CD14-positive monocyte (primary cell): ENCODE measurements at regions not wholly inside any gene's neighbourhood (a gene's known extent, or its start where the extent isn't known, plus 50 kb on each side); places are given as distances from the start of the nearest gene placed in this dataset.
"Not testable (repeated sequence)": the region's sequence is repeated elsewhere in the genome, so short reads cannot be mapped to it uniquely, and the experiment has no call there.

Experiments
- DNase-seq, 3 donors: peaks; one replicate each; pipeline ENCODE4 v3.0.0-alpha.2; 2011 to 2022
- H2AFZ ChIP-seq: 2 replicates; pipeline ENCODE4 v1.6.0; 2012; ENCODE audit warnings: mild to moderate bottlenecking, low read depth, low read length, inconsistent platforms; ENCODE audit not compliant: insufficient read depth, poor library complexity, severe bottlenecking
- H3K27ac ChIP-seq, 2 donors: 1 replicate in 1 of 2; 2 replicates in 1 of 2; pipeline ENCODE4 v1.5.1; 2012 to 2013; ENCODE audit warnings: low read length in 2 of 2, control low read depth in 1 of 2, inconsistent platforms in 1 of 2, low read depth in 1 of 2, mild to moderate bottlenecking in 1 of 2
- H3K27me3 ChIP-seq, 2 donors: one replicate each; pipeline versions ENCODE4 v1.6.0 to v1.6.1; 2011 to 2013; ENCODE audit warnings: low read length in 2 of 2; ENCODE audit not compliant: control insufficient read depth in 2 of 2, insufficient read depth in 2 of 2
- H3K36me3 ChIP-seq, 2 donors: replicated peaks in 1 of 2; 1 replicate in 1 of 2; 2 replicates in 1 of 2; pipeline versions ENCODE4 v1.5.1 to v1.6.1; 2012 to 2013; ENCODE audit warnings: low read length in 2 of 2, control low read depth in 1 of 2, inconsistent platforms in 1 of 2, mild to moderate bottlenecking in 1 of 2; ENCODE audit not compliant: insufficient read depth in 2 of 2, control insufficient read depth in 1 of 2
- H3K4me1 ChIP-seq, 2 donors: 1 replicate in 1 of 2; 2 replicates in 1 of 2; pipeline versions ENCODE4 v1.5.1 to v1.6.1; 2012 to 2013; ENCODE audit warnings: low read length in 2 of 2, control low read depth in 1 of 2, inconsistent platforms in 1 of 2, mild to moderate bottlenecking in 1 of 2, moderate library complexity in 1 of 2; ENCODE audit not compliant: insufficient read depth in 2 of 2, control insufficient read depth in 1 of 2
- H3K4me2 ChIP-seq: replicated peaks from 2 replicates; pipeline ENCODE3; 2012; ENCODE audit warnings: low read length, moderate library complexity, mild to moderate bottlenecking; ENCODE audit not compliant: poor library complexity, severe bottlenecking; ENCODE audit errors: extremely low read depth
- H3K4me3 ChIP-seq, 3 experiments: fragments of 200-600 bp in 1 of 3; sonication (generic) in 1 of 3; replicated peaks in 1 of 3; 1 replicate in 2 of 3; 2 replicates in 1 of 3; pipeline ENCODE4 v1.5.1; 2011 to 2013; ENCODE audit warnings: low read length in 3 of 3, mild to moderate bottlenecking in 3 of 3, control low read depth in 2 of 3, low read depth in 2 of 3, inconsistent platforms in 1 of 3, moderate library complexity in 1 of 3
- H3K79me2 ChIP-seq: 2 replicates; pipeline ENCODE4 v1.6.0; 2012; ENCODE audit warnings: mild to moderate bottlenecking, control low read depth, inconsistent platforms, low read length, moderate library complexity; ENCODE audit not compliant: insufficient read depth
- H3K9ac ChIP-seq: 2 replicates; pipeline ENCODE4 v1.6.0; 2017; ENCODE audit warnings: low read length, mild to moderate bottlenecking; ENCODE audit not compliant: insufficient read depth, poor library complexity, severe bottlenecking
- H3K9me3 ChIP-seq, 2 donors: replicated peaks in 1 of 2; 1 replicate in 1 of 2; 2 replicates in 1 of 2; pipeline versions ENCODE4 v1.5.1 to v1.6.1; 2012 to 2013; ENCODE audit warnings: low read length in 2 of 2, control low read depth in 1 of 2; ENCODE audit not compliant: control insufficient read depth in 1 of 2, insufficient read depth in 1 of 2
- H4K20me1 ChIP-seq: 2 replicates; pipeline ENCODE4 v1.6.0; 2012; ENCODE audit warnings: mild to moderate bottlenecking, low read length, control low read depth, moderate library complexity; ENCODE audit not compliant: insufficient read depth
- H3K27ac Mint-ChIP-seq, 7 donors: one replicate each; pipeline ENCODE4 v1.8.0; 2020; ENCODE audit warnings: mild to moderate bottlenecking in 7 of 7, mixed read lengths in 7 of 7, moderate library complexity in 6 of 7, inconsistent platforms in 2 of 7
- H3K27me3 Mint-ChIP-seq, 3 donors: one replicate each; pipeline ENCODE4 v1.8.0; 2021 to 2022; ENCODE audit warnings: low read depth in 3 of 3, mild to moderate bottlenecking in 3 of 3, mixed read lengths in 3 of 3, moderate library complexity in 3 of 3, inconsistent platforms in 1 of 3
- H3K36me3 Mint-ChIP-seq, 2 donors: one replicate each; pipeline ENCODE4 v1.8.0; 2020; ENCODE audit warnings: mixed read lengths in 2 of 2, inconsistent platforms in 1 of 2, mild to moderate bottlenecking in 1 of 2
- H3K4me1 Mint-ChIP-seq: one replicate; pipeline ENCODE4 v1.8.0; 2020; ENCODE audit warnings: mild to moderate bottlenecking, mixed read lengths
- H3K4me3 Mint-ChIP-seq, 2 donors: one replicate each; pipeline ENCODE4 v1.8.0; 2020; ENCODE audit warnings: mild to moderate bottlenecking in 2 of 2, mixed read lengths in 2 of 2, moderate library complexity in 1 of 2
- H3K9me3 Mint-ChIP-seq, 7 donors: one replicate each; pipeline ENCODE4 v1.8.0; 2020 to 2022; ENCODE audit warnings: mixed read lengths in 7 of 7, mild to moderate bottlenecking in 6 of 7, moderate library complexity in 6 of 7, inconsistent platforms in 2 of 7
- WGBS: methylation state at CpG from one replicate; pipeline ENCODE4 v1.1.5; 2013; ENCODE audit warnings: missing lambda C conversion rate; ENCODE audit not compliant: insufficient coverage; 5-methylcytosine and 5-hydroxymethylcytosine counted together
- intact Hi-C, 2 donors: fragments of 100-400 bp; cut with micrococcal nuclease; formaldehyde crosslinking; loops; one replicate each; pipeline versions ENCODE4 v1.15.0 to v1.15.1; 2023
- TF ChIP-seq, protein P1 (sequence below): fragments of 200-600 bp; IDR thresholded peaks from one replicate; pipeline ENCODE4 v1.8.0; 2022; ENCODE audit warnings: antibody characterized with exemption, mild to moderate bottlenecking

DNA sequence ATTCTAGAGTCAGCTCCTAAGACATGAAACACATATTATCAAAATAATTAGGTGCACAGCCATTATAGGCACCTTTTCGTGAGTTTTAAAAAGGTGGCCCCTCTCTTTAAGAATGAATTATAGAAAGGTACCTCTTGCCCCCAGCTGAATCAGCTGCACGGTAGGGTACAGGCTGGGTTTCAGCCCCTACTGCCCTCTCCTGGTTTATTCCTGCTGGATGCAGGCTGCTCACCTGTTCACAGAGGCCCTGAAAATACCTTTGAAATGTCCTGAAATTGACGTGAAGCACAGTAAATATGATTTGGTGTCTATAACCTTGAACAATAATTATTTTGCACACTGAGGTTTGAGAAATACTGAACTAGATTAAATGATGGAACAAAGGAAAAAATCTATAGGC lies 504.8 kb upstream of the SGCD start:
- H3K9me3 ChIP-seq = no peaks in the 10 kb centered on the region
- DNase-seq = no peak
- H3K27me3 Mint-ChIP-seq = peaks cover 0 to 2% (median 0%) of the 10 kb centered on the region in 3 donors
- H3K27ac ChIP-seq = no peak overlapping the region
- no peak overlapping the region for H3K4me3 Mint-ChIP-seq
- no peaks in the 10 kb centered on the region for H3K36me3 ChIP-seq
- H3K4me1 Mint-ChIP-seq = no peaks in the 10 kb centered on the region
- H3K27me3 ChIP-seq = no peaks in the 10 kb centered on the region
- no peak overlapping the region for H3K9ac ChIP-seq
- H3K27ac Mint-ChIP-seq = no peak overlapping the region
- TF ChIP-seq, protein P1, sequence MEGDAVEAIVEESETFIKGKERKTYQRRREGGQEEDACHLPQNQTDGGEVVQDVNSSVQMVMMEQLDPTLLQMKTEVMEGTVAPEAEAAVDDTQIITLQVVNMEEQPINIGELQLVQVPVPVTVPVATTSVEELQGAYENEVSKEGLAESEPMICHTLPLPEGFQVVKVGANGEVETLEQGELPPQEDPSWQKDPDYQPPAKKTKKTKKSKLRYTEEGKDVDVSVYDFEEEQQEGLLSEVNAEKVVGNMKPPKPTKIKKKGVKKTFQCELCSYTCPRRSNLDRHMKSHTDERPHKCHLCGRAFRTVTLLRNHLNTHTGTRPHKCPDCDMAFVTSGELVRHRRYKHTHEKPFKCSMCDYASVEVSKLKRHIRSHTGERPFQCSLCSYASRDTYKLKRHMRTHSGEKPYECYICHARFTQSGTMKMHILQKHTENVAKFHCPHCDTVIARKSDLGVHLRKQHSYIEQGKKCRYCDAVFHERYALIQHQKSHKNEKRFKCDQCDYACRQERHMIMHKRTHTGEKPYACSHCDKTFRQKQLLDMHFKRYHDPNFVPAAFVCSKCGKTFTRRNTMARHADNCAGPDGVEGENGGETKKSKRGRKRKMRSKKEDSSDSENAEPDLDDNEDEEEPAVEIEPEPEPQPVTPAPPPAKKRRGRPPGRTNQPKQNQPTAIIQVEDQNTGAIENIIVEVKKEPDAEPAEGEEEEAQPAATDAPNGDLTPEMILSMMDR = no peak
- no peak overlapping the region for H3K4me2 ChIP-seq
- peaks cover 0 to 10% (median 0%) of the 10 kb centered on the region in 7 donors for H3K9me3 Mint-ChIP-seq
- H3K4me3 ChIP-seq = no peak overlapping the region
- no peaks in the 10 kb centered on the region for H3K79me2 ChIP-seq
- H3K4me1 ChIP-seq = no peaks in the 10 kb centered on the region
- 57% methylated on average over 2 of the region's 3 CpGs for WGBS
- H3K36me3 Mint-ChIP-seq = no peaks in the 10 kb centered on the region
- no peaks in the 10 kb centered on the region for H4K20me1 ChIP-seq
- intact Hi-C loops = no loop called here
- H2AFZ ChIP-seq = no peak overlapping the region

DNA sequence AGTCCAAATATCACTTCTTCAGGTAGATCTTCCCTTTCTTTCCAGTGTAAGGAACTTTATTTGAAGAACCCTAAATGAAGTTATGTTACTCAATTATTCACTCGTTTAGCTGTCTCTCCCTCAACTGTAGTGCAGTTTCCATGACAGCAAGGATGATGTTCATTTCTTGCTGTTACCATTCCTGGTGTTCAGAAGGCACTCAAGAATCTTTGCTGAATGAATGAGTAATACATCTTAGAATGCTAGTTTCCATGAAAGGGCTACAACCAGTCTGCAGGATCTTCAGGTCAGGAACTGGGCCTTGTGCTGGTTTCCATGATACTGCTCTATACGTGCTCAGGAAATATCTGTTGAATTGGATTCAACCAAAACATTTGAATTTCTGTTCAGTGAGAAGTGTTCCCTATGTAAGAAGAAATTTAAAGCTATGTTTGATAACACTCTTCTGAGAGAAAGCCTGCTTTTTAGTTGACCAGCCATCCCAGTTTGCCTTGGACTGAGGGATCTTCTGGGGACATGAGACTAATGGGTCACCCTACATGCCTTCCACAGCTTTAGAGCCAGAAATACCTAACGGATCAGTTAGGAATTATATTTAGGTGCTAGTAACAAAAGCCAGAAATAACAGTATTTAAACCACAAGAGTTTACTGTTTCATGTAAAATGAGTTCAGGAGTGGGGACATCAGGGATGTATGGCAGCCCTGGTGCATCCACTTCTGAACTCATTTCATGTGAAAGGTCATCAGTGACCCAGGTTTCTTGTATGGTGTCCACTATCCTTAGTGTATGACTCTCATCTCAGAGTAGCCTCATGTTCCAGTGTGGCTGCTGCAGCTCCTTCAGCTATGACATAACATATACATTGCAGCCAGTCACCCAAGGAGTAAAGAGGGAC lies 500.1 kb upstream of the SGCD start:
- Mint-ChIP-seq H3K36me3 (no peaks in the 10 kb centered on the region), H3K27ac (no peak overlapping the region), H3K4me3 (no peak overlapping the region), H3K4me1 (no peaks in the 10 kb centered on the region), H3K27me3 (no peaks in the 10 kb centered on the region), H3K9me3 (peaks cover 0 to 3% (median 0%) of the 10 kb centered on the region in 7 donors)
- no peaks in the 10 kb centered on the region for H4K20me1 ChIP-seq
- DNase-seq = no peak
- no peak overlapping the region for H2AFZ ChIP-seq
- WGBS = 100% methylated on average over 1 of the region's 3 CpGs
- H3K4me2 ChIP-seq = no peak overlapping the region
- H3K9me3 ChIP-seq = no peaks in the 10 kb centered on the region
- H3K4me3 ChIP-seq = no peak overlapping the region
- no peaks in the 10 kb centered on the region for H3K36me3 ChIP-seq
- TF ChIP-seq, protein P1 = no peak
- no peak overlapping the region for H3K27ac ChIP-seq
- intact Hi-C loops = no loop called here
- H3K79me2 ChIP-seq = no peaks in the 10 kb centered on the region
- H3K9ac ChIP-seq = no peak overlapping the region
- no peaks in the 10 kb centered on the region for H3K4me1 ChIP-seq
- no peaks in the 10 kb centered on the region for H3K27me3 ChIP-seq

DNA sequence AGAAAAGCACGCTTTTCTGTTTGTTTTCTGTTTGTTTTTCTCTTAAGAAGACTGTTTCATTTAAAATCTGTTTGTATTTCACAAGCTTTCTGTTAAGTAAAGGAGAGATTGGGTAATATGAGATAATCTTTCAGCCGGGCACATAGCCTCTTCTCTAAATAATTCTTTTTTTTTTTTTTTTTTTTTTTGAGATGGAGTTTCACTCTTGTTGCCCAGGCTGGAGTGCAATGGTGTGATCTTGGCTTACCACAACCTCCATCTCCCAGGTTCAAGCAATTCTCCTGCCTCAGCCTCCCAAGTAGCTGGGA lies 499.5 kb upstream of the SGCD start:
- H3K4me3 ChIP-seq, H3K36me3 ChIP-seq, intact Hi-C loops, H3K4me1 Mint-ChIP-seq, H3K27ac Mint-ChIP-seq, H4K20me1 ChIP-seq, H3K9ac ChIP-seq, H3K4me1 ChIP-seq, H3K27ac ChIP-seq, H3K9me3 ChIP-seq, H3K27me3 Mint-ChIP-seq, H3K4me2 ChIP-seq, H3K9me3 Mint-ChIP-seq, DNase-seq, H3K79me2 ChIP-seq, H2AFZ ChIP-seq, H3K4me3 Mint-ChIP-seq, H3K27me3 ChIP-seq, H3K36me3 Mint-ChIP-seq: not testable (repeated sequence)
- no CpG with 5 or more reads among the region's 2 CpGs for WGBS
